GM12878 (cell line): ENCODE measurements at regions not wholly inside any gene's neighbourhood (a gene's known extent, or its start where the extent isn't known, plus 50 kb on each side); places are given as distances from the start of the nearest gene placed in this dataset.

Experiments used
- ATAC-seq: fragments of 200-7000 bp; cut with Tn5 transposase; 3 replicates; pipeline ENCODE4 v1.9.1; 2020; ENCODE audit warnings: mild to moderate bottlenecking, moderate library complexity
- BruUV-seq: library from RNA; stranded (reverse); fragments of 400-500 nt; replicated peaks from 2 replicates; lab custom pipeline; 2021; lab: Mats Ljungman, UMichigan
- CTCF ChIA-PET: fragments of 300-600 bp; sonication (Branson Sonifier 250); formaldehyde crosslinking; extraction: SDS; loops from one replicate; lab custom pipeline; 2021; ENCODE audit warnings: inconsistent platforms; lab: Yijun Ruan, JAX
- POLR2A ChIA-PET: fragments of 350-600 bp; formaldehyde crosslinking; extraction: SDS; loops from one replicate; lab custom pipeline; 2021; ENCODE audit warnings: inconsistent platforms; lab: Charles Lee
- RAD21 ChIA-PET: fragments of 300-600 bp; sonication (Branson Sonifier 250); formaldehyde crosslinking; loops from one replicate; lab custom pipeline; 2023; ENCODE audit warnings: antibody characterized with exemption; ENCODE audit not compliant: unreplicated experiment; lab: Charles Lee
- SMC1A ChIA-PET: fragments of 300-600 bp; sonication (Branson Sonifier 250); formaldehyde crosslinking; loops from one replicate; lab custom pipeline; 2023; ENCODE audit not compliant: unreplicated experiment, uncharacterized antibody; lab: Charles Lee
- DNase-seq: peaks from one replicate; pipeline ENCODE4 v3.0.0-alpha.2; 2011; ENCODE audit warnings: low read depth, low spot score
- FAIRE-seq: peaks from 3 replicates; lab custom pipeline; 2011; peaks lifted over from hg19 to GRCh38; lab: Jason Lieb, UNC
- H2AFZ ChIP-seq: 2 replicates; pipeline ENCODE4 v1.6.0; 2011; ENCODE audit warnings: low read depth, low read length, control low read depth; ENCODE audit not compliant: control insufficient read depth
- H3K27ac ChIP-seq: 2 replicates; pipeline ENCODE4 v1.5.1; 2011; ENCODE audit warnings: control low read depth; ENCODE audit not compliant: control insufficient read depth, insufficient read depth
- H3K27me3 ChIP-seq, 2 experiments: replicated peaks in 1 of 2; 2 replicates each; pipeline versions ENCODE4 v1.6.0 to v1.6.1; 2011; ENCODE audit warnings: low read length in 1 of 2; ENCODE audit not compliant: control insufficient read depth in 2 of 2, insufficient read depth in 2 of 2
- H3K36me3 ChIP-seq, 2 experiments: 2 replicates each; pipeline ENCODE4 v1.5.1; 2011; ENCODE audit warnings: low read length in 1 of 2; ENCODE audit not compliant: control insufficient read depth in 2 of 2, insufficient read depth in 2 of 2
- H3K4me1 ChIP-seq: 2 replicates; pipeline ENCODE4 v1.6.1; 2011; ENCODE audit warnings: mild to moderate bottlenecking, low read length, moderate library complexity, mixed read lengths; ENCODE audit not compliant: control insufficient read depth, insufficient read depth
- H3K4me2 ChIP-seq: 2 replicates; pipeline ENCODE4 v1.6.0; 2011; ENCODE audit warnings: control low read depth; ENCODE audit not compliant: control insufficient read depth, insufficient read depth
- H3K4me3 ChIP-seq: fragments of 200-600 bp; sonication (generic); 2 replicates; pipeline ENCODE4 v1.5.1; 2016
- H3K79me2 ChIP-seq: 2 replicates; pipeline ENCODE4 v1.6.0; 2011; ENCODE audit warnings: low read length; ENCODE audit not compliant: control insufficient read depth, insufficient read depth
- H3K9ac ChIP-seq: 2 replicates; pipeline ENCODE4 v1.8.0; 2011; ENCODE audit warnings: low read length, control low read depth, mixed read lengths; ENCODE audit not compliant: control insufficient read depth, insufficient read depth
- H3K9me3 ChIP-seq: replicated peaks from 3 replicates; pipeline ENCODE4 v1.5.1; 2011; ENCODE audit warnings: mild to moderate bottlenecking, low read length; ENCODE audit not compliant: control insufficient read depth, insufficient read depth
- H4K20me1 ChIP-seq: 2 replicates; pipeline ENCODE4 v1.6.0; 2011; ENCODE audit not compliant: control insufficient read depth, insufficient read depth
- ATF2 ChIP-seq: IDR thresholded peaks from 2 replicates; pipeline ENCODE4 v1.6.1; 2012; ENCODE audit warnings: low read length, inconsistent platforms
- CBFB ChIP-seq: IDR thresholded peaks from 2 replicates; pipeline ENCODE4 v1.6.1; 2016; ENCODE audit warnings: antibody characterized with exemption, low read depth
- CBX3 ChIP-seq: fragments of 200-600 bp; sonication (generic); IDR thresholded peaks from 2 replicates; pipeline ENCODE4 v1.6.1; 2016; ENCODE audit warnings: low read depth, borderline replicate concordance
- CHD4 ChIP-seq: fragments of 200-600 bp; sonication (generic); IDR thresholded peaks from 2 replicates; pipeline ENCODE4 v1.6.1; 2016; ENCODE audit warnings: mild to moderate bottlenecking
- DPF2 ChIP-seq: fragments of 450-650 bp; IDR thresholded peaks from 2 replicates; pipeline ENCODE4 v1.6.1; 2017; ENCODE audit warnings: mild to moderate bottlenecking
- IRF4 ChIP-seq: IDR thresholded peaks from 2 replicates; pipeline ENCODE4 v1.6.1; 2011; ENCODE audit warnings: low read depth, low read length
- KLF5 ChIP-seq: fragments of 450-650 bp; IDR thresholded peaks from 2 replicates; pipeline ENCODE4 v1.6.1; 2014; ENCODE audit warnings: mild to moderate bottlenecking; ENCODE audit not compliant: partially characterized antibody
- MXI1 ChIP-seq: fragments of 150-350 bp; IDR thresholded peaks from 2 replicates; pipeline ENCODE4 v1.6.1; 2011; ENCODE audit warnings: low read depth, mild to moderate bottlenecking, inconsistent platforms, low read length, improper control_type of control experiment
- NBN ChIP-seq: fragments of 450-650 bp; IDR thresholded peaks from 2 replicates; pipeline ENCODE4 v1.6.1; 2016
- PKNOX1 ChIP-seq: fragments of 450-650 bp; IDR thresholded peaks from 2 replicates; pipeline ENCODE4 v1.6.1; 2016; ENCODE audit warnings: mild to moderate bottlenecking
- POU2F2 ChIP-seq: IDR thresholded peaks from 3 replicates; pipeline ENCODE4 v1.6.1; 2011; ENCODE audit warnings: low read depth, mild to moderate bottlenecking, low read length, borderline replicate concordance
- RAD21 ChIP-seq: IDR thresholded peaks from 2 replicates; pipeline ENCODE4 v1.6.1; 2011; ENCODE audit warnings: mild to moderate bottlenecking, low read depth, low read length, moderate library complexity; ENCODE audit not compliant: insufficient read depth
- RUNX3 ChIP-seq: IDR thresholded peaks from 2 replicates; pipeline ENCODE4 v1.6.1; 2012; ENCODE audit warnings: low read length, inconsistent platforms
- SIN3A ChIP-seq: IDR thresholded peaks from 2 replicates; pipeline ENCODE4 v1.6.1; 2012; ENCODE audit warnings: low read depth, low read length, improper control_type of control experiment
- TCF7 ChIP-seq: IDR thresholded peaks from 2 replicates; pipeline ENCODE4 v1.6.1; 2014; ENCODE audit warnings: antibody characterized with exemption, borderline replicate concordance
- YBX1 ChIP-seq: fragments of 450-650 bp; IDR thresholded peaks from 2 replicates; pipeline ENCODE4 v1.6.1; 2016; ENCODE audit warnings: antibody characterized with exemption
- ZZZ3 ChIP-seq: IDR thresholded peaks from 2 replicates; pipeline ENCODE4 v1.6.1; 2011; ENCODE audit warnings: low read depth; ENCODE audit not compliant: control insufficient read depth, insufficient read length
- WGBS: methylation state at CpG from one replicate; pipeline ENCODE4 v1.1.6; 2016; ENCODE audit warnings: low lambda C conversion rate; ENCODE audit not compliant: insufficient replicate concordance, insufficient coverage; ENCODE audit errors: missing lambda C conversion rate; 5-methylcytosine and 5-hydroxymethylcytosine counted together
- in situ Hi-C: fragments of 300-500 bp; cut with MboI; formaldehyde crosslinking; loops from 9 replicates; pipeline ENCODE4 v1.14.3; 2018; ENCODE audit warnings: mixed read lengths
- intact Hi-C: fragments of 100-400 bp; cut with micrococcal nuclease; formaldehyde crosslinking; loops from one replicate; pipeline ENCODE4 v1.14.2; 2022; ENCODE audit not compliant: unreplicated experiment

DNA sequence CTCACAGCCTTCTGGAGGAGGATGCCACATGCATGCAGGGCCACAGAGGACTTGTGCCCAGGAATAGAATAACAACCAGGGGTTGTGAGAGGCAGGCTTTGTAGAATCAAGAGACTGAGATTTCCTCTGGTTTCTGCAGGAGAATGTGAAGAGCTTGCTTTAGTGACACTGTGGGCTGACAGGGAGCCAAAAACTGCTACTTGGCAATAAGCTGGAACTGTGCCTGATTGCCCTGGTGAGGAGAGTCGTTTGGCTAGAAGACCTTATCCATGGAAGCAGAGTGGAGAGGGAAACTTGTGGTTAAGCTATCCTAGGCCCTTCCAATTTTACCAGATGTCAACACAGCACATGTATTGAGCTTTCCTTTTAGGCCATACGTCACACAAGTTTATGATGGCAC, 902.1 kb downstream of the MRPL39 start:
- intact Hi-C loops, result no loop called here
- BruUV-seq, result no TSS peak
- Histone ChIP-seq H3K4me1 (no peaks in the 10 kb centered on the region), H3K27ac (no peak overlapping the region), H3K27me3 (no peaks in the 10 kb centered on the region), H2AFZ (no peak overlapping the region), H3K9ac (no peak overlapping the region), H4K20me1 (no peaks in the 10 kb centered on the region), H3K9me3 (no peaks in the 10 kb centered on the region), H3K4me3 (no peak overlapping the region), H3K36me3 (no peaks in the 10 kb centered on the region), H3K4me2 (no peak overlapping the region), H3K79me2 (no peaks in the 10 kb centered on the region)
- ATAC-seq, result no peak
- FAIRE-seq, result peak; percentile 27
- TF ChIP-seq ZZZ3 (no peak), NBN (no peak), TCF7 (no peak), YBX1 (no peak), CBFB (no peak), RAD21 (no peak), CBX3 (no peak), RUNX3 (no peak), KLF5 (no peak), POU2F2 (no peak), DPF2 (no peak), SIN3A (no peak), CHD4 (no peak), MXI1 (no peak), PKNOX1 (no peak), IRF4 (no peak), ATF2 (no peak)
- ChIA-PET POLR2A (no interaction called here), CTCF (no interaction called here), RAD21 (no interaction called here), SMC1A (no interaction called here)
- in situ Hi-C loops, result no loop called here
- DNase-seq, result no peak
- WGBS, result 0% methylated on average over 2 of the region's 2 CpGs
